Fibroblast of lung (primary cell): ENCODE measurements at regions not wholly inside any gene's neighbourhood (a gene's known extent, or its start where the extent isn't known, plus 50 kb on each side); places are given as distances from the start of the nearest gene placed in this dataset.

Source experiments
- EZH2 ChIP-seq: IDR thresholded peaks from 2 replicates; pipeline ENCODE4 v1.5.1; 2012; ENCODE audit warnings: low read length, control low read depth, mild to moderate bottlenecking; ENCODE audit errors: missing control alignments
- TF ChIP-seq, protein P1 (sequence below), 2 donors: IDR thresholded peaks in 1 of 2; conservative IDR thresholded peaks in 1 of 2; 1 replicate in 1 of 2; 2 replicates in 1 of 2; pipeline ENCODE4 v1.5.1; 2011 to 2012; ENCODE audit warnings: low read length in 2 of 2, control low read depth in 1 of 2, inconsistent platforms in 1 of 2, low read depth in 1 of 2, mild to moderate bottlenecking in 1 of 2

DNA sequence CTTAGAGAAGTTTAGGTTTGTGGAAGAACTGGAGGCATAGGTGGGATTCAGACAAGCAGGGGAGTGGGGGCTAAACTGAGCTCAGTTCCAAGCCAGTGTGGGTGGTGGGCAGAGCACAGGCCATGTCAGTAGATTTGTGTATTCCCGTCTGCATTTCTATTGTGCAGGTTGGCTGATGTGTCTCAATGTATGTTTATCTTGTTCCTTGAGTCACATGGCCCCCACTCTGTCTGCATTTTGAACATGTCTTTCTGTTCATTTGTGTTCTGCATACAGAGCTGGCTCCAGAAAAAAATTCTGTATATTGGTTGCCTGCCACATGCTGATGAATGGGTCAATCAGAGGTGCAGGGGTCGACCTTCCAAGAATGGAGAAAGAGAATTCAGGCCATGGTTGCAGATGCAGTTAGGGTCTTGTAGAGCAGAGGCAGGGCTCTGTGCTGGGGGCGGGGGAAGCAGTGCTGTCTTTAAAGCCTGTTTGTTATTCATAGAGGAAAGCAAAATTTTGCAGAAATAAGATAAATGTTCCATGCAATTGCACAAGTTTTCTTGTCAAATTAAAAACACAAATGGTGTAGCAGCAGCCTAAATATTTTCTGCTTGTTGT is 166.7 kb downstream of the CDH26 start:
- TF ChIP-seq, protein P1, sequence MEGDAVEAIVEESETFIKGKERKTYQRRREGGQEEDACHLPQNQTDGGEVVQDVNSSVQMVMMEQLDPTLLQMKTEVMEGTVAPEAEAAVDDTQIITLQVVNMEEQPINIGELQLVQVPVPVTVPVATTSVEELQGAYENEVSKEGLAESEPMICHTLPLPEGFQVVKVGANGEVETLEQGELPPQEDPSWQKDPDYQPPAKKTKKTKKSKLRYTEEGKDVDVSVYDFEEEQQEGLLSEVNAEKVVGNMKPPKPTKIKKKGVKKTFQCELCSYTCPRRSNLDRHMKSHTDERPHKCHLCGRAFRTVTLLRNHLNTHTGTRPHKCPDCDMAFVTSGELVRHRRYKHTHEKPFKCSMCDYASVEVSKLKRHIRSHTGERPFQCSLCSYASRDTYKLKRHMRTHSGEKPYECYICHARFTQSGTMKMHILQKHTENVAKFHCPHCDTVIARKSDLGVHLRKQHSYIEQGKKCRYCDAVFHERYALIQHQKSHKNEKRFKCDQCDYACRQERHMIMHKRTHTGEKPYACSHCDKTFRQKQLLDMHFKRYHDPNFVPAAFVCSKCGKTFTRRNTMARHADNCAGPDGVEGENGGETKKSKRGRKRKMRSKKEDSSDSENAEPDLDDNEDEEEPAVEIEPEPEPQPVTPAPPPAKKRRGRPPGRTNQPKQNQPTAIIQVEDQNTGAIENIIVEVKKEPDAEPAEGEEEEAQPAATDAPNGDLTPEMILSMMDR (conservative IDR thresholded peaks at IDR 0.05 in 1 of 2, IDR thresholded peaks at IDR 0.05 in 1 of 2; ENCODE audit: low read depth in 1 of 2, low read length in 2 of 2) = no peak
- no peak for TF ChIP-seq EZH2
